ENCODE measurements at regions not wholly inside any gene's neighbourhood (a gene's known extent, or its start where the extent isn't known, plus 50 kb on each side); places are given as distances from the start of the nearest gene placed in this dataset.

DNA sequence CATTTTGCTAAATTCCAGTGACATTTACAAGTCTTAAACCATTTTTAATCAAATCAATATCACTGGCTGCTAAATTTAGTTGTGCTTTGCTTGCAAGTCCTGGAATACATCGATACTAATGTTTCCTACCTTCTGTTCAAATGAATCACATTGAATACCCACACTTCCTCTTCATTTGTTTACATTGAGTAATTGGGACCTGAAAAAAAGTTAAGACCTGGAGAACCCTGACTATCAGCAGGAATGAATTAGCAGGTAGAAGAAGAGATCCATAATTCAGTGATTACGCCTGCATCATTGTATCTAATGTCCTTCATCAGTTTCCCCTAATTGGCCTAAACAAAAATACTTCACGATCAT, 369.3 kb downstream of the ETNK1 start (continued):
- TF ChIP-seq, protein P1, sequence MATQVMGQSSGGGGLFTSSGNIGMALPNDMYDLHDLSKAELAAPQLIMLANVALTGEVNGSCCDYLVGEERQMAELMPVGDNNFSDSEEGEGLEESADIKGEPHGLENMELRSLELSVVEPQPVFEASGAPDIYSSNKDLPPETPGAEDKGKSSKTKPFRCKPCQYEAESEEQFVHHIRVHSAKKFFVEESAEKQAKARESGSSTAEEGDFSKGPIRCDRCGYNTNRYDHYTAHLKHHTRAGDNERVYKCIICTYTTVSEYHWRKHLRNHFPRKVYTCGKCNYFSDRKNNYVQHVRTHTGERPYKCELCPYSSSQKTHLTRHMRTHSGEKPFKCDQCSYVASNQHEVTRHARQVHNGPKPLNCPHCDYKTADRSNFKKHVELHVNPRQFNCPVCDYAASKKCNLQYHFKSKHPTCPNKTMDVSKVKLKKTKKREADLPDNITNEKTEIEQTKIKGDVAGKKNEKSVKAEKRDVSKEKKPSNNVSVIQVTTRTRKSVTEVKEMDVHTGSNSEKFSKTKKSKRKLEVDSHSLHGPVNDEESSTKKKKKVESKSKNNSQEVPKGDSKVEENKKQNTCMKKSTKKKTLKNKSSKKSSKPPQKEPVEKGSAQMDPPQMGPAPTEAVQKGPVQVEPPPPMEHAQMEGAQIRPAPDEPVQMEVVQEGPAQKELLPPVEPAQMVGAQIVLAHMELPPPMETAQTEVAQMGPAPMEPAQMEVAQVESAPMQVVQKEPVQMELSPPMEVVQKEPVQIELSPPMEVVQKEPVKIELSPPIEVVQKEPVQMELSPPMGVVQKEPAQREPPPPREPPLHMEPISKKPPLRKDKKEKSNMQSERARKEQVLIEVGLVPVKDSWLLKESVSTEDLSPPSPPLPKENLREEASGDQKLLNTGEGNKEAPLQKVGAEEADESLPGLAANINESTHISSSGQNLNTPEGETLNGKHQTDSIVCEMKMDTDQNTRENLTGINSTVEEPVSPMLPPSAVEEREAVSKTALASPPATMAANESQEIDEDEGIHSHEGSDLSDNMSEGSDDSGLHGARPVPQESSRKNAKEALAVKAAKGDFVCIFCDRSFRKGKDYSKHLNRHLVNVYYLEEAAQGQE (IDR thresholded peaks at IDR 0.05) = no peak
- TF ChIP-seq, protein P2, sequence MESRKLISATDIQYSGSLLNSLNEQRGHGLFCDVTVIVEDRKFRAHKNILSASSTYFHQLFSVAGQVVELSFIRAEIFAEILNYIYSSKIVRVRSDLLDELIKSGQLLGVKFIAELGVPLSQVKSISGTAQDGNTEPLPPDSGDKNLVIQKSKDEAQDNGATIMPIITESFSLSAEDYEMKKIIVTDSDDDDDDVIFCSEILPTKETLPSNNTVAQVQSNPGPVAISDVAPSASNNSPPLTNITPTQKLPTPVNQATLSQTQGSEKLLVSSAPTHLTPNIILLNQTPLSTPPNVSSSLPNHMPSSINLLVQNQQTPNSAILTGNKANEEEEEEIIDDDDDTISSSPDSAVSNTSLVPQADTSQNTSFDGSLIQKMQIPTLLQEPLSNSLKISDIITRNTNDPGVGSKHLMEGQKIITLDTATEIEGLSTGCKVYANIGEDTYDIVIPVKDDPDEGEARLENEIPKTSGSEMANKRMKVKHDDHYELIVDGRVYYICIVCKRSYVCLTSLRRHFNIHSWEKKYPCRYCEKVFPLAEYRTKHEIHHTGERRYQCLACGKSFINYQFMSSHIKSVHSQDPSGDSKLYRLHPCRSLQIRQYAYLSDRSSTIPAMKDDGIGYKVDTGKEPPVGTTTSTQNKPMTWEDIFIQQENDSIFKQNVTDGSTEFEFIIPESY (IDR thresholded peaks at IDR 0.05) = no peak
- TF ChIP-seq HNF4A (conservative IDR thresholded peaks at IDR 0.05) (no peak), JUND (IDR thresholded peaks at IDR 0.05) (no peak)

GRCh38 chr12:23001487-23001886, 376.5 kb downstream of the ETNK1 start:
- no peaks in the 10 kb centered on the region for H3K9me3 ChIP-seq (ENCODE audit: control insufficient read depth in 4 of 4, low read length in 3 of 4)
- H3K4me3 ChIP-seq (ENCODE audit: low read depth in 1 of 3, low read length in 3 of 3) = no peak overlapping the region
- no peaks in the 10 kb centered on the region for H3K36me3 ChIP-seq (ENCODE audit: control insufficient read depth in 4 of 4, insufficient read depth in 3 of 4, low read depth in 1 of 4, low read length in 3 of 4)
- H3K27me3 ChIP-seq (ENCODE audit: control insufficient read depth in 4 of 4, insufficient read depth in 4 of 4, low read length in 3 of 4) = no peaks in the 10 kb centered on the region
- H3K9ac ChIP-seq (ENCODE audit: low read depth in 1 of 2, low read length in 2 of 2) = no peak overlapping the region
- DNase-seq (ENCODE audit: low spot score) = no peak
- H3K4me1 ChIP-seq (ENCODE audit: control insufficient read depth in 4 of 4, insufficient read depth in 4 of 4, low read length in 3 of 4) = peaks cover 0 to 21% (median 9%) of the 10 kb centered on the region in 4 donors
- WGBS = 74% methylated on average over 3 of the region's 3 CpGs
- TF ChIP-seq FOXA1 (IDR thresholded peaks at IDR 0.05) = no peak
- TF ChIP-seq, protein P1 (IDR thresholded peaks at IDR 0.05) = peak; percentile 92
- H3K27ac ChIP-seq (ENCODE audit: low read depth in 1 of 2, low read length in 2 of 2) = no peak overlapping the region

GRCh38 chr12:23002381-23002780, 377.4 kb downstream of the ETNK1 start:
- Histone ChIP-seq H3K9ac (ENCODE audit: low read depth in 1 of 2, low read length in 2 of 2) (no peak overlapping the region), H3K36me3 (ENCODE audit: control insufficient read depth in 4 of 4, insufficient read depth in 3 of 4, low read depth in 1 of 4, low read length in 3 of 4) (no peaks in the 10 kb centered on the region), H3K27ac (ENCODE audit: low read depth in 1 of 2, low read length in 2 of 2) (no peak overlapping the region), H3K4me1 (ENCODE audit: control insufficient read depth in 4 of 4, insufficient read depth in 4 of 4, low read length in 3 of 4) (peaks cover 3 to 30% (median 16%) of the 10 kb centered on the region in 4 donors), H3K4me3 (ENCODE audit: low read depth in 1 of 3, low read length in 3 of 3) (no peak overlapping the region), H3K9me3 (ENCODE audit: control insufficient read depth in 4 of 4, low read length in 3 of 4) (no peaks in the 10 kb centered on the region), H3K27me3 (ENCODE audit: control insufficient read depth in 4 of 4, insufficient read depth in 4 of 4, low read length in 3 of 4) (no peaks in the 10 kb centered on the region)
- WGBS = 81% methylated on average over 7 of the region's 7 CpGs
- no peak for TF ChIP-seq HNF4A (conservative IDR thresholded peaks at IDR 0.05)
- TF ChIP-seq FOXA2 (IDR thresholded peaks at IDR 0.05) = no peak
- no peak for DNase-seq (ENCODE audit: low spot score)

Measured in liver (tissue), 7 donors.